ENCODE measurements at regions not wholly inside any gene's neighbourhood (a gene's known extent, or its start where the extent isn't known, plus 50 kb on each side); places are given as distances from the start of the nearest gene placed in this dataset.

DNA sequence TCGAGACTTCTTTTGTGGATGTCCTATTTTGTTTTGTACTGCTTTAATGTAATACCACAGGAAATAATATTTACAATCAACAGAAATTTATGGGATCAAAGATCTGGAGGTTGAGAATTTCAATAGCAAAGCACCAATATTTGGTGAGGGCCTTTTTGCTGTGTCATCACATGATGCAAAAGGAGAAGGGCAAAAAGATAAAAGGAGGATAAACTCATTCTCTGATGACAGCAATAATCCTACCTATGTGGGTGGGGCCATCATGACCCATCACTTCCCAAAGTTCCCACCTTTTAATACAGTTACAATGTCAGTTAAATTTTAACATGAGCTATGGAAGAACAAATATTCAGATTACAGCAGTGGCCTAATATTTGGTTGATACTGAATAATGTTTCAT is 832.9 kb downstream of the OTOL1 start:
- Histone ChIP-seq H3K4me2 (ENCODE audit: low read length) (no peak overlapping the region), H3K4me1 (no peaks in the 10 kb centered on the region), H2AFZ (no peak overlapping the region), H3K27me3 (ENCODE audit: control insufficient read depth, insufficient read depth, low read length) (no peaks in the 10 kb centered on the region), H3K79me2 (no peaks in the 10 kb centered on the region), H3K27ac (no peak overlapping the region), H3K9me3 (ENCODE audit: control insufficient read depth, low read length) (no peaks in the 10 kb centered on the region), H3K9ac (no peak overlapping the region), H3K36me3 (ENCODE audit: control insufficient read depth, insufficient read depth, low read length) (no peaks in the 10 kb centered on the region), H3K4me3 (ENCODE audit: low read depth, low read length) (no peak overlapping the region)
- TF ChIP-seq, protein P1, sequence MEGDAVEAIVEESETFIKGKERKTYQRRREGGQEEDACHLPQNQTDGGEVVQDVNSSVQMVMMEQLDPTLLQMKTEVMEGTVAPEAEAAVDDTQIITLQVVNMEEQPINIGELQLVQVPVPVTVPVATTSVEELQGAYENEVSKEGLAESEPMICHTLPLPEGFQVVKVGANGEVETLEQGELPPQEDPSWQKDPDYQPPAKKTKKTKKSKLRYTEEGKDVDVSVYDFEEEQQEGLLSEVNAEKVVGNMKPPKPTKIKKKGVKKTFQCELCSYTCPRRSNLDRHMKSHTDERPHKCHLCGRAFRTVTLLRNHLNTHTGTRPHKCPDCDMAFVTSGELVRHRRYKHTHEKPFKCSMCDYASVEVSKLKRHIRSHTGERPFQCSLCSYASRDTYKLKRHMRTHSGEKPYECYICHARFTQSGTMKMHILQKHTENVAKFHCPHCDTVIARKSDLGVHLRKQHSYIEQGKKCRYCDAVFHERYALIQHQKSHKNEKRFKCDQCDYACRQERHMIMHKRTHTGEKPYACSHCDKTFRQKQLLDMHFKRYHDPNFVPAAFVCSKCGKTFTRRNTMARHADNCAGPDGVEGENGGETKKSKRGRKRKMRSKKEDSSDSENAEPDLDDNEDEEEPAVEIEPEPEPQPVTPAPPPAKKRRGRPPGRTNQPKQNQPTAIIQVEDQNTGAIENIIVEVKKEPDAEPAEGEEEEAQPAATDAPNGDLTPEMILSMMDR (IDR thresholded peaks at IDR 0.05): no peak

DNA sequence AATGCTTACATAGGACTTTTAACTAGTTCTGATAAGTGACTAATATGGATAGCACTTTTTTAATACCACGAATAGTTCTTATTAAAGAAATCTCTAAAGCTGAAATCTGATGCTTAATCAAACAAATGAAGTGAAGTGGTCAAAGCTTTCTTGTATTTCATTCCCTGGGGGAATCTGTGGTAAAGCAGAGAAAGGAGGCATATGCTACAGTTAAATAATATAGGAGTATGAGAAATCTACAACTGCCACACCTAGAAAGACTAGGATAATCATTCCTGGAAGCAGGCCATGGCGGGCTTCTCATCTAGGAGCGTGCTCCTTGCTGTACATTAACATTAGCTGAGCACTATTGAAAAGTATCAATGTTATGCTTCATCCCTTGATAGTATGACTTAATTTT is 835.7 kb downstream of the OTOL1 start:
- H2AFZ ChIP-seq: no peak overlapping the region

DNA sequence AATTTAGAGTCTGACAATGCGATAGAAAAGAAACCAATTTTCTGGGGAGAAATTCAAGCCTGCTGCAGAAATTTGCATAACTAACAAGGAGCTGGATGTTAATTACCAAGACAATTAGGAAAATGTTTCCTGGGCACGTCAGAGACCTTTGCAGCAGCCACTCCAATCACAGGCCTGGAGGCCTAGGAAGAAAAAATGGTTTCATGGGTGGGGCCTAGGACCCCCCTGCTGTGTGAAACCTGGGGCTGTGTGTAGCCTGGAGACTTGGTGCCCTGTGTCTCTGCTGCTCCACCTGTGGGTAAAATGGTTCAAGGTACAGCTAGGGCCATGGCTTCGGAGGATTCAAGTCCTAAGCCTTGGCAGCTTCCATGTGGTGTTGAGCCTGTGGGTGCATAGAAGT is 837.9 kb downstream of the OTOL1 start:
- TF ChIP-seq, protein P1 (IDR thresholded peaks at IDR 0.05): no peak
- no peak overlapping the region for H3K9ac ChIP-seq
- H3K79me2 ChIP-seq: no peaks in the 10 kb centered on the region
- no peaks in the 10 kb centered on the region for H3K9me3 ChIP-seq (ENCODE audit: control insufficient read depth, low read length)
- H3K4me1 ChIP-seq: no peaks in the 10 kb centered on the region
- no peak overlapping the region for H3K27ac ChIP-seq
- no peak overlapping the region for H3K4me3 ChIP-seq (ENCODE audit: low read depth, low read length)
- H2AFZ ChIP-seq: no peak overlapping the region
- H3K27me3 ChIP-seq (ENCODE audit: control insufficient read depth, insufficient read depth, low read length): no peaks in the 10 kb centered on the region
- H3K36me3 ChIP-seq (ENCODE audit: control insufficient read depth, insufficient read depth, low read length): no peaks in the 10 kb centered on the region
- no peak overlapping the region for H3K4me2 ChIP-seq (ENCODE audit: low read length)

More for the DNA sequence above, 835.7 kb downstream of the OTOL1 start:
- no peak overlapping the region for H3K4me3 ChIP-seq (ENCODE audit: low read depth, low read length)
- H3K79me2 ChIP-seq: no peaks in the 10 kb centered on the region
- H3K4me1 ChIP-seq: no peaks in the 10 kb centered on the region
- no peaks in the 10 kb centered on the region for H3K36me3 ChIP-seq (ENCODE audit: control insufficient read depth, insufficient read depth, low read length)
- no peaks in the 10 kb centered on the region for H3K27me3 ChIP-seq (ENCODE audit: control insufficient read depth, insufficient read depth, low read length)
- H3K9ac ChIP-seq: no peak overlapping the region
- H3K4me2 ChIP-seq (ENCODE audit: low read length): no peak overlapping the region
- TF ChIP-seq, protein P1 (IDR thresholded peaks at IDR 0.05): no peak
- no peak overlapping the region for H3K27ac ChIP-seq
- no peaks in the 10 kb centered on the region for H3K9me3 ChIP-seq (ENCODE audit: control insufficient read depth, low read length)

DNA sequence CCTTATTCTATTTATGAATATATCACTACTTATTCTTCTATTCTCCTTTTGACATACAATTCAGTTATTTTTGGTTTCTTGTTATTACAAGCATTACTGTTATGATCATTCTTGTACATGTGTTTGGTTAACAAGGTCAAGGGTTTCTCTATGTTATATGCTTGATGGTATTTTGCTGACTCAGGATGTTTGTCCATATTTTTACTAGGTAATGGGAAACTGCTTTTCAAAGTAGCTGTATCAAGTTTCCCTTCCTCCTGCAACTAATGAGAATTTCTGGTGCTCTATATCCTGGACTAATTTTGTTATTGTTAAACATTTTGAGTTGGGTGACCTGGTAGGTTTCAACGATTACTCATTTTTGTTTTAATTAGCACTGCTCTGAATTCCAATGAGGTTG is 841.0 kb downstream of the OTOL1 start:
- Histone ChIP-seq H2AFZ (no peak overlapping the region), H3K79me2 (no peaks in the 10 kb centered on the region), H3K9me3 (ENCODE audit: control insufficient read depth, low read length) (no peaks in the 10 kb centered on the region), H3K9ac (no peak overlapping the region), H3K27ac (no peak overlapping the region), H3K36me3 (ENCODE audit: control insufficient read depth, insufficient read depth, low read length) (no peaks in the 10 kb centered on the region), H3K4me1 (no peaks in the 10 kb centered on the region), H3K27me3 (ENCODE audit: control insufficient read depth, insufficient read depth, low read length) (no peaks in the 10 kb centered on the region), H3K4me2 (ENCODE audit: low read length) (no peak overlapping the region), H3K4me3 (ENCODE audit: low read depth, low read length) (no peak overlapping the region)
- TF ChIP-seq, protein P1 (IDR thresholded peaks at IDR 0.05): no peak

DNA sequence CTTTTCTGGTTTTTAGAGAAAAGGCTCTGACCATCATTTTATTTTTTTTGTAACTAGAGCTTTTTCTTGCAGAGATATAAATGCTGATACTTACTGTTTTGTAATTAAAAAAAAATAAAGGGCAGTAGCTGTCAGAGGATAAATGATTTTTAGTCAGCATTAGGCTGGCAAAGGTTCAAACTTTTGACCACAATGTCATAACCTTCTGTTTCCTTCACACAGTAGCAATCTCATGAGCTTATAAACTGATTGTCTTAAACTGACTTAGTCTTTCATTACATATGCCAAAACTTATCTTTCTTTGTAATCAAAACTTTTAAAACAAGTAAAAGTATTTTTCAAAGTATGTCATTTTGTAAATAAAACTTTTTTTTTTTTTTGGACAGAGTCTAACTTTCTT is 841.9 kb downstream of the OTOL1 start:
- Histone ChIP-seq H3K4me3 (ENCODE audit: low read depth, low read length) (no peak overlapping the region), H3K4me2 (ENCODE audit: low read length) (no peak overlapping the region), H2AFZ (no peak overlapping the region), H3K9ac (no peak overlapping the region), H3K9me3 (ENCODE audit: control insufficient read depth, low read length) (no peaks in the 10 kb centered on the region), H3K36me3 (ENCODE audit: control insufficient read depth, insufficient read depth, low read length) (no peaks in the 10 kb centered on the region), H3K4me1 (no peaks in the 10 kb centered on the region), H3K27me3 (ENCODE audit: control insufficient read depth, insufficient read depth, low read length) (no peaks in the 10 kb centered on the region), H3K27ac (no peak overlapping the region), H3K79me2 (no peaks in the 10 kb centered on the region)
- TF ChIP-seq, protein P1 (IDR thresholded peaks at IDR 0.05): no peak

Data from parathyroid adenoma (tissue), 2 donors.